KBM-7 (cell line): ENCODE measurements at regions not wholly inside any gene's neighbourhood (a gene's known extent, or its start where the extent isn't known, plus 50 kb on each side); places are given as distances from the start of the nearest gene placed in this dataset.
"Not testable (repeated sequence)": the region's sequence is repeated elsewhere in the genome, so short reads cannot be mapped to it uniquely, and the experiment has no call there.

ENCODE experiments used
- DNase-seq: peaks from one replicate; pipeline ENCODE4 v3.0.0-alpha.2; 2015
- in situ Hi-C: fragments of 300-500 bp; cut with MboI; formaldehyde crosslinking; loops from 2 replicates; pipeline ENCODE4 v1.14.3; 2020; ENCODE audit warnings: low sequenced_read_pairs, low pct_unique_long_range_greater_than_20kb, mixed read lengths

DNA sequence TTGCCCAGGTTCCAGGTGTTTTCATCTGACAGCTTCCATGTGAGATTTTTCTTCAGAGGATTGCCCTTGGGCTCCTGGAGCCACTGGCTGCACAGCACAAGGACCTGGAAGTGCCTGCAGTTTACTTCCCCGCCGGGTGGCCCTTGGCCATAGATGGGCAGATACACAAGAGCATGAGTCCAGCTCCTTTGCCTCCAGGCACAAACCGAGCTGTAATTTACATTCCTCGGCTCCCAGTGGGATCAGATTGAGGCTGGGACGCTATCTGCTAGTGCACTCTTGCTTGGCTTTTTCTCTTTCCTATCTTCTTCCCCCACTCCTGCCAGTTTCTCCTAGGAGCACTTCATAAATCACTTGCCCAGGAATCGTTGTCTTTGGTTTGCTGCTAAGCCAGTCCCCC, 85.4 kb upstream of the RALY start:
- no peak for DNase-seq
- in situ Hi-C loops = no loop called here

- in situ Hi-C loops = no loop called here
Measured at GRCh38 chr20:33908868-33909267, 84.8 kb upstream of the RALY start.

DNA sequence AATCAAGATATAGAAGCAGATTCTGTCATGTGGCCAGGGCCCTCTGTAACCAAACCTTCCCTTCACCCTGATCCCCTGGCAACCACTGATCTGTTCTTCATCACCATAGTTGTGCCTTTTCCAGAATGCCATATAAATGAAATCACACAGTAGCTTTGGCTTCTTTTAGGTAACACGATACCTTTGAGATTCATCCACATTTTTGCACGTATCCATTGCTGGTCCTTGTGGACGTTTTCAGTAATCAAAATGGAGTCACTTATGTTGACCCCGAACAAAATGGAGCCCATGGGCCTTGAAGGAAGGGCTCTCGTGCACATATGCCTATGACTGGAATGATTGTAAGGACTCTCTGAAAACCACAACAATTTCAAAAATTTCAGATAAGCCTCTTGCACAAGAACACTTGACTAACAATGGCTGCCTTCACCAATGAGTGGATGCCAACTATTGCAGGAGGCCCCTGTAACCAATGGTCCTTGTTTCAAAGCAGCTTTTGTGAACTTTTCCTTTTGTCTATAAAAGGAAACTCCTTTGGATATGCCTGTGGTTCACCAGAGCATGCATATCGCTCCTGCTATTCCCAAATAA, 84.3 kb upstream of the RALY start:
- in situ Hi-C loops = no loop called here

More at GRCh38 chr20:33908868-33909267, 84.8 kb upstream of the RALY start:
- no peak for DNase-seq

DNA sequence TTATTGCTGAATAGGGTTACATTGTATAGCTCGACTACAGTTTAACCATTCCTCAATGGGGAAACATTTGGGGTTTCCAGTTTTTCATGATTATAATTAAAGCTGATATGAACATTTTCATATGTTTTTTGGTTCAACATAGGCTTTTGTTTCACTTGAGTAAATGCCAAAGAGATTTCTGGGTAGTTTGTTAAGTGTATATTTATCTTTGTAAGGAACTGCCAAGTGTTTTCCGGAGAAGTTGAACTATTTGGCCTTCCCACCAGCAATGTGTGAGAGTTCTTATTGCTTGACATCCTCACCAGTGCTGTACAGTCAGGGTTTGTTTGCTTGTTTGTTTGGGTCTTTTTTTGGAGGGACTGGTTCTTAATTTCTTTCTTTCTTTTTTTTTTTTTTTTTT, 83.7 kb upstream of the RALY start:
- in situ Hi-C loops = no loop called here
- DNase-seq = no peak

More for the DNA sequence above, 84.3 kb upstream of the RALY start:
- DNase-seq = no peak

DNA sequence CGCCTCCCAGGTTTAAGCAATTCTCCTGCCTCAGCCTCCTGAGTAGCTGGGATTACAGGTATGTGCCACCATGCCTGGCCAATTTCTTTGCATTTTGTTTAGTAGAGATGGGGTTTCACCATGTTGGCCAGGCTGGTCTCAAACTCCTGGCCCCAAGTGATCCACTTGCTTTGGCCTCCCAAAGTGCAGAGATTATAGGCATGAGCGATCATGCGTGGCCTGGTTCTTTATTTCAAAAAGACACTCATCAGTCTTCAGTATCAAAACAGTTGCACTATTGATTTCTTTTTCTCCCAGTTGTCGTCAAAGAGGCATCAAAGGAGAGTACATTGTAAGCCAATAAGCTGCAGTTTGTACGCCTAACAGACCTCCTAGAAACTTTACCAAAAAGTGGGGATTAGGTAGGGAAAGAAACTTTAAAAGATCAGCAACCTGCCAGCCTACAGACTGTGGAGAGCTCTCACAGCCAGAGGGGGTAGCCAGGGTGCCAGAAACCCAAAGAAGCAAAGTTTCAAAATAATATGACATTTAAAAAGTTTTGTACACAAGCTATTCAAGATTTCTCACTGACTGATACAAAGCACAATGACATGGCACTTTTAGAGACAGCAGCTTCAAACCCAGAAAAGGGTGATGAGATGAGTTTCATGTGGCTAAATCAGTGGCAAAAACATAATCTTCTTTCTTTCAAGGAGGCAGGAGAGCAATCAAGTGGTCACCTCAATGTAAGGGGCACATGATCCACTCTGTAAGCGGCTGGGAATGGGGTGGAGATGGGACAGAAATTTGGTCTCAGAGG, 83.0 kb upstream of the RALY start:
- no peak for DNase-seq
- in situ Hi-C loops = no loop called here

- no peak for DNase-seq
- in situ Hi-C loops = no loop called here
Measured at GRCh38 chr20:33914919-33915318, 78.8 kb upstream of the RALY start.

GRCh38 chr20:33915726-33916331, 77.9 kb upstream of the RALY start:
- DNase-seq = peak; percentile 39
- in situ Hi-C loops = no loop called here

DNA sequence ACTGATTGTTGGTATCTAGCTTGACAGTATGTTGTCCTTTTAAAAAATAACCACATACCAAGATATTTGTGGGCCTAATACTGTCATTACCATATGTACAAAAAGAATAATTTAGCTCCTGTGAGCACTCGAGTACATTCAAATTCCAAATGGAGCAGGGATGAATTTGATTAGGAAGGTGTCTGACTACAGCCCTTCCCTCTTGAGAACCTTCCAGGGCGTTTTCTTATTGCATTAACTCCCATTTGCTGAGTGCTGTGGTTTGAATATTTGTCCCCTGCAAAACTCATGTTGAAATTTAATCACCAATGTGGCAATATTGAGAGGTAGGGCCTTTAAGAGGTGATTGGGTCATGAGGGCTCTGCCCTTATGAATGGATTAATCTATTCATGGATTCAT, 76.9 kb upstream of the RALY start:
- in situ Hi-C loops = no loop called here
- DNase-seq = no peak

GRCh38 chr20:33917831-33918525, 75.7 kb upstream of the RALY start:
- in situ Hi-C loops = no loop called here
- no peak for DNase-seq

GRCh38 chr20:33918662-33919061, 75.0 kb upstream of the RALY start:
- no peak for DNase-seq
- in situ Hi-C loops = no loop called here

- in situ Hi-C loops = no loop called here
- DNase-seq = peak; percentile 61
Measured at GRCh38 chr20:33919653-33920052, 74.1 kb upstream of the RALY start.

- in situ Hi-C loops = no loop called here
- no peak for DNase-seq
Measured at GRCh38 chr20:33922224-33922623, 71.5 kb upstream of the RALY start.

DNA sequence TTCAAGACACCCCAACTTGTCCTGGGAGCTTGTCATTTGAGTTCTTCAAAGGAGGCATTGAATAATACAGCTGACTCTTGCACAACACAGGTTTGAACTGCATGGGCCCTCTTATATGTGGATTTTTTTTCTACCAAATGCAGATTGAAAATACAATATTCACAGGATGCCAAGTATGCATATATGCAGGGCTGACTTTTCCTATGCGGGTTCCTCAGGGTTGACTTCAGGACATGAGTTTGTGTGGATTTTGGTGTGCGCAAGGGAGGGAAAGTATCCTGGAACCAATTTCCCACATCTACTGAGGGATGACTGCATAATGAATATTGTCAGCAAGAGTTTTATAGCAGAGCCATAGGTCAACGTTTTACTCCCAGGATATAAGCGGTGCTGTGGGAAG, 70.0 kb upstream of the RALY start:
- in situ Hi-C loops = no loop called here
- no peak for DNase-seq

DNA sequence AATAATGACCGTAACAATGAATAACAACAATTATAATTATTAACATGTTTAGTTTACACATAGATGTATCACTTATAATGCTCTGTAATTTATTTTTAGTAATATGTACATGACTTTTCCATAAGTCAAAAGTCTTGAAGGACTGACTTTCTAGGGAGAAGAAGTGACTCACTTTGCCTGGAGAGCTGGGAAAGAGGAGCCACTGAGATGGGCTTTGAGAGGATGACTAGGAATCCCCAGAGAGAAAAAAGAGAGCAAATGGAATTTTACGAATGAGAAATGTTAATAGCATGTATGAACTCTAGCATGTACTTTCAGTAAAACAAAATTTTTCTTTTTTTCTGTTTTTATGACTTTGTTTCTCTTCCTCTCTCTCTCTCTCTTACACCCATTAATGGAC, 67.8 kb upstream of the RALY start:
- in situ Hi-C loops = no loop called here
- DNase-seq = no peak

DNA sequence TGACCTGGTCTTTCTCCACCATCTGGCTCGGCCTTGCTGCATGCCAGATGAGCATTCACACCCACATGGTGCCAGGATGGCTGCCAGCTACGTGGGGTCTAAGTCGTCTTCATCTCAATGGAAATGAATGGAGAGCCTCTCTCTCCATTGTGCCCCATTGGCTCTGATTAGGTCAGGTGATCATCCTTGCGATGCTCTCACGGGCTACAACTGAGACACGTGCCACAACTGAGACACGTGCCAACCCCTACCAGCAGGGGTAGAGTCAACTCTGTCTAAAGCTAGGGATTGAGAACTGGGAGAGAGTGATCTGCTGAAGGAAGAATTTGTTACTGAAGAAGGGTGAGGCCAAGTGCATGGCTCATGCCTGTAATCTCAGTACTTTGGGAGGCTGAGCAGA, 67.3 kb upstream of the RALY start:
- in situ Hi-C loops = no loop called here
- DNase-seq = no peak

DNA sequence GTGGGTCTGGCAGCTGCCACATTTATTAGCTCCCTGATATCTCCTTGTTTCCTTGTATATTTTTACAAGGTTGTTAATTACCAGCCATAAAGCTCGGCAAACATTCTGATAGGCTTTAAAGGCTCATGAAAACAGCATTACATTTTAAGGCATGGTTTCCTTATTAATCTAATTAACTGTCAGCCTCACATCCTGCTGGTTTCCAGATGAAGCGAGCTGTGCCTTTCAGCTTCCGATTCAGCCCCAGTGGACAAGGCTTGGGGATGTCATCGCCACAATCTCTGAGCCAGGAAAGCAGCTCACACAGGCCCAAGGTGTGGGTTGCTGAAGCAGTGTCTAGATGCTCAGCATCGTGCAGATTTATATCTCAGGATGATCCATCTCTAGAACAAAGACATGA, 66.0 kb upstream of the RALY start:
- in situ Hi-C loops = no loop called here

DNA sequence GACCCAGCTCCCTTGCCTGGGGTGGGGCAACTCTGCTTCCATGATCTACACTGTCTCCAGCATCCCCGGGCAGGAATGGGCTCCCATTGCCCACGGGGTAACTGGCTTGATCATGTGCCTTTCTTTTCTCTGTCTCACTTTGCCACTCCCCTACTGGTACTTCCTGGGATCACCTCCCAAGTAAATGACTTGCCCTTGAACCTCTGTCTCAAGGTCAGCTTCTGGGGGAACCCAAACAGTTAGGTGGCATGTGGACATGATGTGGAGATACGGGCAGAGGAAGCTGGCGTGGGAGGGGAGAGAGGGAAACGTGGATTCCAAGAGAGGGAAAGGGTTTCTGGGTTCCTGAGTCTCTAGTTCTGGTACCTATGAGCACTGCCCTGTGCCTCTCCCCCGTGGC, 63.8 kb upstream of the RALY start:
- in situ Hi-C loops = no loop called here
- DNase-seq = no peak

More for the DNA sequence above, 66.0 kb upstream of the RALY start:
- DNase-seq = no peak

- in situ Hi-C loops = no loop called here
Measured at GRCh38 chr20:33933469-33933909, 60.2 kb upstream of the RALY start.

GRCh38 chr20:33936656-33937055, 57.1 kb upstream of the RALY start:
- no peak for DNase-seq
- in situ Hi-C loops = no loop called here

More at GRCh38 chr20:33933469-33933909, 60.2 kb upstream of the RALY start:
- DNase-seq = peak; percentile 72

DNA sequence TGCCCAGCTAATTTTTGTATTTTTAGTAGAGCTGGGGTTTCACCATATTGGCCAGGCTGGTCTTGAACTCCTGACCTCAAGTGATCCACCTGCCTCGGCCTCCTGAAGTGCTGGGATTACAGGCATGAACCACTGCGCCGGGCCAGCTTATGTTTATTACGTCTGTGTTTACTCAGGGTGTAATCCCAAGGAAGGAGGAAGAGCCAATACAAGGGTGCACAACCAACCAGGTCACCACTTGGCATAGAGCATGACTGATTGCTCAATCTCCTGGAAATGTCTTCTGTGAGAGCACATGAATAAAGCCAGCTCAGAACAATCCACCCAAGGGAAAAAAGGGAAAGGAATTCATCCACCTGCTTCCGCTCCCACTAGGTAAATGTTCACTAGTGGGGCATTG, 54.7 kb upstream of the RALY start:
- DNase-seq, in situ Hi-C loops: not testable (repeated sequence)
